Osteoblast (primary cell): ENCODE measurements at regions not wholly inside any gene's neighbourhood (a gene's known extent, or its start where the extent isn't known, plus 50 kb on each side); places are given as distances from the start of the nearest gene placed in this dataset.

Source experiments
- DNase-seq: peaks from one replicate; pipeline ENCODE4 v3.0.0; 2011; ENCODE audit warnings: low spot score, mixed read lengths; ENCODE audit not compliant: insufficient read length; ENCODE audit errors: missing footprints
- H2AFZ ChIP-seq: 2 replicates; pipeline ENCODE4 v1.6.0; 2011; ENCODE audit warnings: mild to moderate bottlenecking, low read length
- H3K27ac ChIP-seq: 2 replicates; pipeline ENCODE4 v1.5.1; 2011; ENCODE audit warnings: mild to moderate bottlenecking, low read depth, low read length, moderate library complexity
- H3K27me3 ChIP-seq: 2 replicates; pipeline ENCODE4 v1.6.0; 2012; ENCODE audit warnings: mild to moderate bottlenecking, control low read depth, inconsistent platforms, low read length, moderate library complexity; ENCODE audit not compliant: insufficient read depth
- H3K36me3 ChIP-seq: 2 replicates; pipeline ENCODE4 v1.5.1; 2011; ENCODE audit warnings: mild to moderate bottlenecking, low read length, control low read depth, moderate library complexity; ENCODE audit not compliant: insufficient read depth
- H3K4me1 ChIP-seq: 2 replicates; pipeline ENCODE4 v1.5.1; 2011; ENCODE audit warnings: mild to moderate bottlenecking, low read length, control low read depth, moderate library complexity; ENCODE audit not compliant: insufficient read depth
- H3K4me2 ChIP-seq: 2 replicates; pipeline ENCODE4 v1.6.0; 2011; ENCODE audit warnings: mild to moderate bottlenecking, low read length; ENCODE audit not compliant: insufficient read depth
- H3K4me3 ChIP-seq: fragments of 200-600 bp; sonication (generic); 3 replicates; pipeline ENCODE4 v1.5.1; 2012; ENCODE audit warnings: mild to moderate bottlenecking, low read length, inconsistent platforms; ENCODE audit not compliant: insufficient read depth
- H3K79me2 ChIP-seq: 2 replicates; pipeline ENCODE4 v1.6.0; 2012; ENCODE audit warnings: mild to moderate bottlenecking, low read length, control low read depth, inconsistent platforms; ENCODE audit not compliant: insufficient read depth
- H3K9me3 ChIP-seq: 2 replicates; pipeline ENCODE4 v1.5.1; 2011; ENCODE audit warnings: low read depth, low read length, control low read depth
- H4K20me1 ChIP-seq: 2 replicates; pipeline ENCODE4 v1.6.0; 2012; ENCODE audit warnings: mild to moderate bottlenecking, low read length, control low read depth; ENCODE audit not compliant: insufficient read depth
- TF ChIP-seq, protein P1 (sequence below): IDR thresholded peaks from 2 replicates; pipeline ENCODE4 v1.5.1; 2011; ENCODE audit warnings: mild to moderate bottlenecking, low read depth, low read length, moderate library complexity; ENCODE audit errors: extremely low read depth

GRCh38 chr14:59107819-59108218 is 80.6 kb upstream of the DAAM1 start:
- H3K27me3 ChIP-seq: no peaks in the 10 kb centered on the region
- H3K27ac ChIP-seq: no peak overlapping the region
- H3K79me2 ChIP-seq: no peaks in the 10 kb centered on the region
- H3K4me2 ChIP-seq: no peak overlapping the region
- H3K4me1 ChIP-seq: peaks cover 8% of the 10 kb centered on the region
- DNase-seq: no peak
- no peaks in the 10 kb centered on the region for H3K9me3 ChIP-seq
- no peaks in the 10 kb centered on the region for H3K36me3 ChIP-seq
- H4K20me1 ChIP-seq: no peaks in the 10 kb centered on the region
- TF ChIP-seq, protein P1, sequence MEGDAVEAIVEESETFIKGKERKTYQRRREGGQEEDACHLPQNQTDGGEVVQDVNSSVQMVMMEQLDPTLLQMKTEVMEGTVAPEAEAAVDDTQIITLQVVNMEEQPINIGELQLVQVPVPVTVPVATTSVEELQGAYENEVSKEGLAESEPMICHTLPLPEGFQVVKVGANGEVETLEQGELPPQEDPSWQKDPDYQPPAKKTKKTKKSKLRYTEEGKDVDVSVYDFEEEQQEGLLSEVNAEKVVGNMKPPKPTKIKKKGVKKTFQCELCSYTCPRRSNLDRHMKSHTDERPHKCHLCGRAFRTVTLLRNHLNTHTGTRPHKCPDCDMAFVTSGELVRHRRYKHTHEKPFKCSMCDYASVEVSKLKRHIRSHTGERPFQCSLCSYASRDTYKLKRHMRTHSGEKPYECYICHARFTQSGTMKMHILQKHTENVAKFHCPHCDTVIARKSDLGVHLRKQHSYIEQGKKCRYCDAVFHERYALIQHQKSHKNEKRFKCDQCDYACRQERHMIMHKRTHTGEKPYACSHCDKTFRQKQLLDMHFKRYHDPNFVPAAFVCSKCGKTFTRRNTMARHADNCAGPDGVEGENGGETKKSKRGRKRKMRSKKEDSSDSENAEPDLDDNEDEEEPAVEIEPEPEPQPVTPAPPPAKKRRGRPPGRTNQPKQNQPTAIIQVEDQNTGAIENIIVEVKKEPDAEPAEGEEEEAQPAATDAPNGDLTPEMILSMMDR: no peak
- no peak overlapping the region for H2AFZ ChIP-seq
- no peak overlapping the region for H3K4me3 ChIP-seq

DNA sequence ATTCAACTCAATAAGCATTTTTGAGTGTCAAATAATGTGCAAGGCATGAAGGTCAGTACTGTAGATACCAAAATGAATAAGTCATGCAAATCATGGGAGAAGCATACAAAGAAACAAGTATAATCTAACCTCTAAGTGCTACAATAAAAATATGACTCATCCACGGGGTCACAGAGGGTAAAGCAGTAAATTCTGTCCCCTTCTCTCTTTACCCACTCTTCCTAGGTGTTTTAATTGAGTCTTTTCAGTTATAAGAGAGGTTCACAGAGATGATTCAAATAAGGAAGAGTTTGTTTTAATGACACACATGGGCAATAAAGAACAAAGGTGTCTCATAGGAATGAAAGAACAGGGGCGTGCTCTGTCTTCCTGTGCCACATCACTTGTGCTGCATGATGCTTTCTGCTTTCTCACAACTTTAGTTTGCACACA is 71.5 kb upstream of the DAAM1 start:
- Histone ChIP-seq H3K4me3 (no peak overlapping the region), H3K27me3 (peaks cover 7% of the 10 kb centered on the region), H3K4me2 (no peak overlapping the region), H3K27ac (no peak overlapping the region), H3K36me3 (no peaks in the 10 kb centered on the region), H4K20me1 (no peaks in the 10 kb centered on the region), H2AFZ (no peak overlapping the region), H3K4me1 (no peaks in the 10 kb centered on the region), H3K79me2 (no peaks in the 10 kb centered on the region), H3K9me3 (no peaks in the 10 kb centered on the region)
- TF ChIP-seq, protein P1: no peak
- DNase-seq: no peak

DNA sequence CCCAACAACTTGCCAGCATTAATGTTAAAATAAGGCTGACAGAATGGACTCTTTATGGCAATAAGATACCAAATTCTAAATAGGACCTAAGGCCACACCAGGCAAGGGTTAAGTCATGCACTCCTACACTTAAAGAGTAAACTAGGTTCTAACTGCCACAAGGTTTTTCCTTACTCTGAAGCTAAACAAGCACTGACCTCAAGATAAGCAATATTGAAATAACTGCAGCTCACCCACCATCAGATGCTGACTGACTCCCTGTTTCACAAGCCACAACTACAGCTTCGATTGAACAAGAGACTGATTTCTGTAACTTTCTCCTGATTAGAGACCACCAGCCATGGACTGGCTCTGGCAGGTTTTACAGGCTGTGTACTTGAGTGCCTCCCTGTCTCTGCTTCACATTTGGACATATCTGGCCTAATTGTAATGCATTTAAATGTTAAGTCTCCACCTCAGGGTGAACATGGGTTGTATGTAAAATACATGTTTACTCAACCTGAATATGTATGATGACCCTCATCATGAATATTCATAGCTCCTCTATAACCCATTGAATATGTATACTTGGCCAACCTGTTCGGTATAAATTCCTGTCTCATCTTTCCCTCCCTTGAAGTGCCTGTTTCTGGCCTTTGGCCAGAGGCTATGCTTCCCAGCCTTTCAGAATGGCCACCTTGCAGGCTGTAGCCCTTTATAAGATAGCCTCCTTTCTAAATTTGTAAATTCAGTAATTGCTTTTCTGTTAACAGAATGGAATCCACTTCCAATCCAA is 70.5 kb upstream of the DAAM1 start:
- H3K4me2 ChIP-seq: no peak overlapping the region
- H3K4me3 ChIP-seq: no peak overlapping the region
- H3K27me3 ChIP-seq: peaks cover 7% of the 10 kb centered on the region
- H2AFZ ChIP-seq: no peak overlapping the region
- DNase-seq: no peak
- no peak overlapping the region for H3K27ac ChIP-seq
- no peaks in the 10 kb centered on the region for H3K4me1 ChIP-seq
- no peaks in the 10 kb centered on the region for H3K9me3 ChIP-seq
- no peaks in the 10 kb centered on the region for H3K36me3 ChIP-seq
- TF ChIP-seq, protein P1: no peak
- no peaks in the 10 kb centered on the region for H3K79me2 ChIP-seq
- no peaks in the 10 kb centered on the region for H4K20me1 ChIP-seq

- DNase-seq: no peak
- no peaks in the 10 kb centered on the region for H3K79me2 ChIP-seq
- H3K4me1 ChIP-seq: no peaks in the 10 kb centered on the region
- TF ChIP-seq, protein P1: no peak
- H3K9me3 ChIP-seq: no peaks in the 10 kb centered on the region
- H4K20me1 ChIP-seq: no peaks in the 10 kb centered on the region
- no peak overlapping the region for H3K4me2 ChIP-seq
- H3K27ac ChIP-seq: no peak overlapping the region
- H3K36me3 ChIP-seq: no peaks in the 10 kb centered on the region
- H3K4me3 ChIP-seq: no peak overlapping the region
- H3K27me3 ChIP-seq: peaks cover 7% of the 10 kb centered on the region
- no peak overlapping the region for H2AFZ ChIP-seq
These were observed 67.5 kb upstream of the DAAM1 start for GRCh38 chr14:59120921-59121320.
